ENCODE measurements at regions not wholly inside any gene's neighbourhood (a gene's known extent, or its start where the extent isn't known, plus 50 kb on each side); places are given as distances from the start of the nearest gene placed in this dataset.
"Not testable (repeated sequence)": the region's sequence is repeated elsewhere in the genome, so short reads cannot be mapped to it uniquely, and the experiment has no call there.

- no peak for DNase-seq
- 61 to 77% (median 63%) methylated on average over 4 of the region's 4 CpGs for WGBS, 5 donors
- TF ChIP-seq POLR2A (IDR thresholded peaks at IDR 0.05), result no peak
- TF ChIP-seq CTCF (IDR thresholded peaks at IDR 0.05 in 8 of 11, conservative IDR thresholded peaks at IDR 0.05 in 3 of 11), result no peak
- TF ChIP-seq POLR2AphosphoS5 (IDR thresholded peaks at IDR 0.05), result no peak
- Histone ChIP-seq H3K4me1 (peaks cover 0 to 13% (median 0%) of the 10 kb centered on the region in 6 donors), H3K27ac (no peak overlapping the region), H3K4me3 (no peak overlapping the region), H3K36me3 (no peaks in the 10 kb centered on the region), H3K27me3 (replicated peaks in 1 of 7) (no peaks in the 10 kb centered on the region), H3K9me3 (no peaks in the 10 kb centered on the region)
- intact Hi-C loops (cut with DNase I; ENCODE audit: low total_unique reads), result no loop called here
Observed at GRCh38 chr1:48070396-48070750, 73.2 kb upstream of the TRABD2B start.

- Histone ChIP-seq H3K27ac (no peak overlapping the region), H3K9me3 (no peaks in the 10 kb centered on the region), H3K27me3 (replicated peaks in 1 of 7) (no peaks in the 10 kb centered on the region), H3K4me1 (peaks cover 0 to 13% (median 0%) of the 10 kb centered on the region in 6 donors), H3K36me3 (no peaks in the 10 kb centered on the region), H3K4me3 (no peak overlapping the region)
- 62 to 79% (median 68%) methylated on average over 7 of the region's 7 CpGs for WGBS, 5 donors
- intact Hi-C loops (cut with DNase I; ENCODE audit: low total_unique reads), result loop anchor here (10.0 kb wide), 1 partner anchor 335 kb away; no protein-coding TSS in a partner anchor
- TF ChIP-seq CTCF (IDR thresholded peaks at IDR 0.05 in 8 of 11, conservative IDR thresholded peaks at IDR 0.05 in 3 of 11), result no peak
- TF ChIP-seq POLR2AphosphoS5 (IDR thresholded peaks at IDR 0.05), result no peak
- TF ChIP-seq POLR2A (IDR thresholded peaks at IDR 0.05), result no peak
- DNase-seq, result no peak
Observed at GRCh38 chr1:48069662-48070395, 72.6 kb upstream of the TRABD2B start.

GRCh38 chr1:48068206-48068605 is 71.0 kb upstream of the TRABD2B start:
- intact Hi-C loops (cut with DNase I; ENCODE audit: low total_unique reads), result loop anchor here (10.0 kb wide), 1 partner anchor 333 kb away; no protein-coding TSS in a partner anchor
- 40 to 88% (median 76%) methylated on average over 1 of the region's 1 CpG for WGBS, 5 donors
- no peak for DNase-seq
- no peaks in the 10 kb centered on the region for H3K36me3 ChIP-seq
- H3K4me1 ChIP-seq, result peaks cover 0 to 13% (median 0%) of the 10 kb centered on the region in 6 donors
- H3K9me3 ChIP-seq, result no peaks in the 10 kb centered on the region
- H3K27ac ChIP-seq, result no peak overlapping the region
- TF ChIP-seq POLR2A (IDR thresholded peaks at IDR 0.05) (no peak), CTCF (IDR thresholded peaks at IDR 0.05 in 8 of 11, conservative IDR thresholded peaks at IDR 0.05 in 3 of 11) (no peak), POLR2AphosphoS5 (IDR thresholded peaks at IDR 0.05) (no peak)
- H3K27me3 ChIP-seq (replicated peaks in 1 of 7), result no peaks in the 10 kb centered on the region
- no peak overlapping the region for H3K4me3 ChIP-seq

DNA sequence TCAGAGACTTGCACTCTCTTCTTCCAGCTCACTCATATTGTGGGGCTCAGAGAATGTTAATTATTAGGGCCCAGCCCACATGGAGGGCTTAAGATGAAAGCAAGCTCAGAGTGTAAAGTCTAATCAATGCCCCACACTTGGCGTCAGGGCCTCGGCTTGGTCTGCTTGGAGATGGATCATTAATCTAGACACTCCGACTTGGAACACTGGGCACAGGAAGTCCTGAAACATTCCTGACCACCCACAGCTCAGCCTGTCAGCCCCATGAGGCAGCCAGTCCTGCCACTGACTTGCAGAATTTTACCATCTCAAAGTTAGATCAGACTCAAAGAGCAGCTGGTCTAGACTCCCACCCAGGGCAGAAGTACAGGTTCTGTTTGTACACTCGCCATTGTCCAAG is 69.8 kb upstream of the TRABD2B start:
- no peak for DNase-seq
- intact Hi-C loops (cut with DNase I; ENCODE audit: low total_unique reads), result loop anchor here (10.0 kb wide), 1 partner anchor 332 kb away; no protein-coding TSS in a partner anchor
- WGBS, 5 donors, result 66 to 94% (median 78%) methylated on average over 4 of the region's 4 CpGs
- Histone ChIP-seq H3K4me1 (peaks cover 0 to 14% (median under 1%) of the 10 kb centered on the region in 6 donors), H3K27ac (no peak overlapping the region), H3K27me3 (replicated peaks in 1 of 7) (no peaks in the 10 kb centered on the region), H3K9me3 (no peaks in the 10 kb centered on the region), H3K36me3 (no peaks in the 10 kb centered on the region), H3K4me3 (no peak overlapping the region)
- TF ChIP-seq POLR2A (IDR thresholded peaks at IDR 0.05) (no peak), CTCF (IDR thresholded peaks at IDR 0.05 in 8 of 11, conservative IDR thresholded peaks at IDR 0.05 in 3 of 11) (no peak)

DNA sequence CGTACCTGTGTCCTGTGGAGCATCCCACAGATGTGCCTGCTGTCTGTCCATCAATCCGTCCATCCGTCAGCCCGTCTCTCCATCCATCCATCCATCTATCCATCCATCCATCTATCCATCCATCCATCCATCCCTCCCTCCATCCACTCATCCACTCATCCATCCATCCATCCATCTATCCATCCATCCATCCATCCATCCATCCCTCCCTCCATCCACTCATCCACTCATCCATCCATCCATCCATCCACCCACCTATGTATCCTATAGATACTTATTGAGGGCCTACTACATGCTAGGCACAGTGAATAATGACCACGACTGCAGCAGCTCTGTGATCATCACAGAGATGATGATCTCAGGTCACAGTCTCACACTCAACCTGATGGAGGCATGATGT is 67.5 kb upstream of the TRABD2B start:
- not testable (repeated sequence) for H3K27ac ChIP-seq; DNase-seq; H3K27me3 ChIP-seq (replicated peaks in 1 of 7); H3K9me3 ChIP-seq; H3K4me3 ChIP-seq; H3K36me3 ChIP-seq
- WGBS, 5 donors, result 88 to 95% (median 92%) methylated on average over 5 of the region's 5 CpGs
- H3K4me1 ChIP-seq, result peaks cover 0 to 12% (median 2%) of the 10 kb centered on the region in 6 donors
- intact Hi-C loops (cut with DNase I; ENCODE audit: low total_unique reads), result loop anchor here (5.0 to 10.0 kb wide), 2 partner anchors 67 to 330 kb away; partner anchors contain the start of gene TRABD2B
